NCI-H524 (cell line): ENCODE measurements at regions not wholly inside any gene's neighbourhood (a gene's known extent, or its start where the extent isn't known, plus 50 kb on each side); places are given as distances from the start of the nearest gene placed in this dataset.

Experiments used
- DNase-seq, 2 experiments: peaks; one replicate each; lab custom pipeline; 2025; lab: John Stamatoyannopoulos, UW

DNA sequence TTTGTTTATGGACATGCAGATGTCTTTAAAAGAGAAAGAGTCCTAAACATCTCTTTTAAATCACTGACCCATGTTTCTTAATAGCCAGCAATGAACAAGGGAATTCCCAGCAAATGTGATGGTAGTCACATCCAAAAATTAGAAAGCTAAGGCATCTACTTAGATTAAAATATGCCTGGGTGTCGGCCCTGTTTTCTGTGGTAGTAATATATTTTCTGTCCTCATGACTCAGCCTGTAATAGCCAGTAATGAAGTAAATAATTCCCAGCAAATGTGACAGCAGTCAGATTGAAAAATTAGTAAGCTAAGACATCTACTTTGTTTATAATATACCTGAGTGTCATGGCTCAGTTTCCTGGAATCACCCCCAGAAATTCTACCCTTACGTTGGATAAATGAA is 60.6 kb upstream of the MYRIP start:
- no peak for DNase-seq

- DNase-seq = no peak
These were observed 58.7 kb upstream of the MYRIP start for GRCh38 chr3:39750712-39751111.

GRCh38 chr3:39751286-39751685 is 58.1 kb upstream of the MYRIP start:
- no peak for DNase-seq

GRCh38 chr3:39752019-39752637 is 57.3 kb upstream of the MYRIP start:
- DNase-seq = no peak

GRCh38 chr3:39752751-39753150 is 56.7 kb upstream of the MYRIP start:
- peak in 1 of 2 experiments; percentile 4 for DNase-seq

DNA sequence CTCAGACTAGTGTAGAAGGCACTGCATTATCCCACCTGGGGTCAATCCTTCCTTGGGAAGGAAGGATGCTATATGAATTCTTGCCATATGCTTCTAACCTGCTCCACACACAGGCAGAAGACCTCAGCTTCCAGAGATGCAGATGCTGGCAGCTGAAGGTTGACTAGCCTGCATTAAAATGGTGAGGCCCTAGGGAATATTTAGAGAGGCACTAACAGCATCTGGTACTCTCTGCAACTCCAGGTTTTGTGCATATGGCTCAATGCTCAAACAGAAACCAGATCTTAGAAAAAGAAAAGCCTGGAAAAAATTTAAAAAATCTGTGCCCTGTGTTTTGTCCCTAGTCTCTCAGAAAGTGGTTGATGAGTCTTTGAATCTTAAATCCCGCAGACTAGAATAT is 56.0 kb upstream of the MYRIP start:
- peak; percentile 20 to 93 for DNase-seq

GRCh38 chr3:39754549-39754948 is 54.9 kb upstream of the MYRIP start:
- DNase-seq = no peak

DNA sequence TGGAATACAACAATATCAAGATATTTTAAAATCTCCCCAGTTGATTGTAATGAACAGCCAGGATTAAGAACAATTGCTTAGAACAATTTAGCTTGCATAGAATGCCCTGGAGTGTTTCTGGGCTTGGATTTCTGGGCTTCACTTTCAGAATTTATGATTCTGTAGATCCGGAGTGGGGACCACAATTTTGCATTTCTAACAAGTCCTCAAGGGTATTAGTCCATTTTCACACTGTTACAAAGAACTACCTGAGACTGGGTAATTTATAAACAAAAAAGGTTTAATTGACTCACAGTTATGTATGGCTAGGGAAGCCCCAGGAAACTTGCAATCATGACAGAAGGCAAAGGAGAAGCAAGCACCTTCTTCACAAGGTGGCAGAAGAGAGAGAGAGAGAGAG is 54.3 kb upstream of the MYRIP start:
- DNase-seq = no peak

GRCh38 chr3:39757307-39757706 is 52.1 kb upstream of the MYRIP start:
- no peak for DNase-seq
